ENCODE measurements at regions not wholly inside any gene's neighbourhood (a gene's known extent, or its start where the extent isn't known, plus 50 kb on each side); places are given as distances from the start of the nearest gene placed in this dataset.

DNA sequence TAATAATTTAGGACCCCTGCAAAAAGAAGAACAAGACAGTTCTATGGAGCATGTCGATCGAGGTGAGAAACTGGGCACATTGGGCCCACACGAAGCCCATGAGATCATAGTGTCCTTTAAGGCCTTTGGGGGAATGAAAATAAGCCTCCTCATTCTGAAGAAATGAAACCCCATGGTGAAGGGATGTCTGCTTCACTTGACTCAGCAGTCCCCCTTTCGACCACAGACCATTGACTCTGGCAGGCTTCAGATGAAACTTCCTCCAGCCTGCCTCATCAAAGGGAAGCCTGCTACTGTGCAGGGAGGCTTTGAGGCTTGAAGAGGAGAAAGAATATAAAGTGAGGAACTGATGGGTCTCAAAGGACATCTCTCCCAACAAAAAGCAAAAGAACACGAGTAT lies 144.2 kb upstream of the FBXL4 start:
- Histone ChIP-seq H3K27ac (no peak overlapping the region), H3K4me3 (no peak overlapping the region), H3K9me3 (no peaks in the 10 kb centered on the region), H3K27me3 (ENCODE audit: insufficient read depth in 3 of 3, low read length in 2 of 3) (no peaks in the 10 kb centered on the region), H3K4me1 (no peaks in the 10 kb centered on the region), H3K36me3 (ENCODE audit: insufficient read depth in 1 of 2, low read depth in 1 of 2) (no peaks in the 10 kb centered on the region)
- no peak for ATAC-seq
- 71 to 81% (median 77%) methylated on average over 5 of the region's 5 CpGs for WGBS, 3 donors
- DNase-seq = no peak
- intact Hi-C loops (cut with DNase I) = no loop called here
- TF ChIP-seq, protein P1, sequence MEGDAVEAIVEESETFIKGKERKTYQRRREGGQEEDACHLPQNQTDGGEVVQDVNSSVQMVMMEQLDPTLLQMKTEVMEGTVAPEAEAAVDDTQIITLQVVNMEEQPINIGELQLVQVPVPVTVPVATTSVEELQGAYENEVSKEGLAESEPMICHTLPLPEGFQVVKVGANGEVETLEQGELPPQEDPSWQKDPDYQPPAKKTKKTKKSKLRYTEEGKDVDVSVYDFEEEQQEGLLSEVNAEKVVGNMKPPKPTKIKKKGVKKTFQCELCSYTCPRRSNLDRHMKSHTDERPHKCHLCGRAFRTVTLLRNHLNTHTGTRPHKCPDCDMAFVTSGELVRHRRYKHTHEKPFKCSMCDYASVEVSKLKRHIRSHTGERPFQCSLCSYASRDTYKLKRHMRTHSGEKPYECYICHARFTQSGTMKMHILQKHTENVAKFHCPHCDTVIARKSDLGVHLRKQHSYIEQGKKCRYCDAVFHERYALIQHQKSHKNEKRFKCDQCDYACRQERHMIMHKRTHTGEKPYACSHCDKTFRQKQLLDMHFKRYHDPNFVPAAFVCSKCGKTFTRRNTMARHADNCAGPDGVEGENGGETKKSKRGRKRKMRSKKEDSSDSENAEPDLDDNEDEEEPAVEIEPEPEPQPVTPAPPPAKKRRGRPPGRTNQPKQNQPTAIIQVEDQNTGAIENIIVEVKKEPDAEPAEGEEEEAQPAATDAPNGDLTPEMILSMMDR (IDR thresholded peaks at IDR 0.05) = no peak

DNA sequence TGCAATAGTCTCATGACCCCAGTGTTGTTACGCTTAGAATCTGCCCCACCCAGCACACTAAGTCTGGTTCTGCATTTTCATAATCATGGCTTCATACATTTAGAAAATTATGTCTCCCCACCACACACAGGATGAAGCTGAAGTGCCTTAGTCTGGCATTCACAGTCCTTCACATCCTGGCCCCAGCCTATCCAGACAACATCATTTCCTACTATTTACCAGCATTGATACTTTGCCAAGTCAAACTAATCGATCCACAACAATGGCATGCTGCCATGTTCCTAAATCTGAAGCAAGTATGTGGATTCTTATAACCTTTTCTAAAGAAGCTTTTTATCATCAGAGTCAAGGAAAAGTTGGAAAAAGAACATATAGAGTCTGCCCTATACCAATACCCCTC lies 132.4 kb upstream of the FBXL4 start:
- 21 to 46% (median 25%) methylated on average over 2 of the region's 2 CpGs for WGBS, 3 donors
- no peaks in the 10 kb centered on the region for H3K36me3 ChIP-seq (ENCODE audit: insufficient read depth in 1 of 2, low read depth in 1 of 2)
- no peak overlapping the region for H3K27ac ChIP-seq
- H3K27me3 ChIP-seq (ENCODE audit: insufficient read depth in 3 of 3, low read length in 2 of 3) = no peaks in the 10 kb centered on the region
- H3K4me1 ChIP-seq = no peaks in the 10 kb centered on the region
- DNase-seq (no peak), ATAC-seq (no peak)
- no peaks in the 10 kb centered on the region for H3K9me3 ChIP-seq
- H3K4me3 ChIP-seq = no peak overlapping the region
- intact Hi-C loops (cut with DNase I) = no loop called here
- TF ChIP-seq, protein P1 (IDR thresholded peaks at IDR 0.05) = no peak

DNA sequence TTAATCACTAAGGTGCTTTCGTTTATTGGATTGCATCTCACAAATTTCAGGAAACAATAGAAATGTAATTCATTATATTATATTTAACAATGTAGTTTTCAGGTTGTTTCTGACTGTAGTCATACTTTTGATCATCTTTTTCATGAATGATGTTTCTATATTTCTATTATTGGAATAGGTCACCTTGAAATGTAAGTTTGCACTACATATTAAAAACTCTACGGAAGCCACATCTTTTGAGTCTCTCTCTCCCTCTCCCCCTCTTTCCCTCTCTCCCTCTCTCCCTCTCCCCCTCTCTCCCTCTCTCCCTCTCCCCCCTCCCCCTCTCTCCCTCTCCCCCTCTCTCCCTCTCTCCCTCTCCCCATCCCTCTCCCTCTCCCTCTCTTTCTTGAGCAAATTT lies 131.3 kb upstream of the FBXL4 start:
- H3K36me3 ChIP-seq (ENCODE audit: insufficient read depth in 1 of 2, low read depth in 1 of 2) = no peaks in the 10 kb centered on the region
- no peak for ATAC-seq
- no peaks in the 10 kb centered on the region for H3K27me3 ChIP-seq (ENCODE audit: insufficient read depth in 3 of 3, low read length in 2 of 3)
- no peak for DNase-seq
- TF ChIP-seq, protein P1 (IDR thresholded peaks at IDR 0.05) = no peak
- no peak overlapping the region for H3K27ac ChIP-seq
- H3K9me3 ChIP-seq = no peaks in the 10 kb centered on the region
- H3K4me1 ChIP-seq = no peaks in the 10 kb centered on the region
- H3K4me3 ChIP-seq = no peak overlapping the region
- intact Hi-C loops (cut with DNase I) = no loop called here
- WGBS, 3 donors = 77 to 86% (median 79%) methylated on average over 2 of the region's 2 CpGs

DNA sequence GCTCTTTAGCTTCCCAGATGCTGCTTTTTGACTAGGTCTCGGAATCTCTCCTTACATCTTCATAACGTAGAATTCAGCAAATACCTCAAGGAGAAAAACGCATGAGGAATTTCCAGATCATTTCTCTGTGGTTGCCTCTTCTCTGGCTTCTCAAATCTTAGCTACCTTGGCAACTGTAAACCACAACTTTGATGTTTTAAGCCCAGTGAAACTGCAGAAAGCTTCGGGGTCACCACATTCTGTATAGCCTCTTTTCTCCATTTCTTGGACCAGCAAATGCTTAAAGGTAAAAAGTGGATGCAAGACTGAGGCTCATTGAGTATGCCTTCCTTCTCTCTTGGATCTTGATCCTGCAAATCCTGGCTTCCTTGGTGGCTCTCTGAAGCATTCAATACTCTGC lies 125.5 kb upstream of the FBXL4 start:
- Histone ChIP-seq H3K9me3 (no peaks in the 10 kb centered on the region), H3K4me1 (no peaks in the 10 kb centered on the region), H3K36me3 (ENCODE audit: insufficient read depth in 1 of 2, low read depth in 1 of 2) (no peaks in the 10 kb centered on the region), H3K4me3 (no peak overlapping the region), H3K27ac (no peak overlapping the region), H3K27me3 (ENCODE audit: insufficient read depth in 3 of 3, low read length in 2 of 3) (no peaks in the 10 kb centered on the region)
- intact Hi-C loops (cut with DNase I) = no loop called here
- WGBS, 3 donors = 49 to 73% (median 56%) methylated on average over 4 of the region's 4 CpGs
- TF ChIP-seq, protein P1 (IDR thresholded peaks at IDR 0.05) = no peak
- DNase-seq (no peak), ATAC-seq (no peak)

DNA sequence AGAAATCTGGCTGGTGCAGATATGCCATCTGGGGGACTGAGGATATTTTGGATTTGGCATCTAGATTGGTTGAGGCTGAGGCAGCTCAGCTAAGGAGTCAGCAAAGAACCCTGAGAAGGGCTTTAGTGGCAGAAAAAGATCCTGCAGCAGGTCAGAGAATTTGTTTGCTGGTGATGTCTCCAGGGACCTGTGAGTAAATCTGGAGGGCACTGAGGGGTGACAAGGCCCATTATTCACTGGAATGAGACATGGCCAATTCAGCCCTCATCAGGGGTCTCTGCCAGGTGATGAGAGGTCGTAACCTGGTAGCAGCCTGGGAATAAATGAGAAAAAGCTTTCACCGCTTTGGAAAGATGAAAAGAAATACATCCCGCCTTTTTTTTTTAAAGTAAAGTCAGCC lies 118.3 kb upstream of the FBXL4 start:
- no peak for DNase-seq
- WGBS, 3 donors = 26 to 51% (median 40%) methylated on average over 3 of the region's 3 CpGs
- TF ChIP-seq, protein P1 (IDR thresholded peaks at IDR 0.05) = no peak
- Histone ChIP-seq H3K9me3 (no peaks in the 10 kb centered on the region), H3K4me3 (no peak overlapping the region), H3K27me3 (ENCODE audit: insufficient read depth in 3 of 3, low read length in 2 of 3) (no peaks in the 10 kb centered on the region), H3K27ac (no peak overlapping the region), H3K36me3 (ENCODE audit: insufficient read depth in 1 of 2, low read depth in 1 of 2) (no peaks in the 10 kb centered on the region), H3K4me1 (no peaks in the 10 kb centered on the region)
- ATAC-seq = no peak
- intact Hi-C loops (cut with DNase I) = no loop called here

All from psoas muscle (tissue), 7 donors.